Fibroblast of lung (primary cell): ENCODE measurements at regions not wholly inside any gene's neighbourhood (a gene's known extent, or its start where the extent isn't known, plus 50 kb on each side); places are given as distances from the start of the nearest gene placed in this dataset.

Experiments
- EZH2 ChIP-seq: IDR thresholded peaks from 2 replicates; pipeline ENCODE4 v1.5.1; 2012; ENCODE audit warnings: low read length, control low read depth, mild to moderate bottlenecking; ENCODE audit errors: missing control alignments
- TF ChIP-seq, protein P1 (sequence below), 2 donors: IDR thresholded peaks in 1 of 2; conservative IDR thresholded peaks in 1 of 2; 1 replicate in 1 of 2; 2 replicates in 1 of 2; pipeline ENCODE4 v1.5.1; 2011 to 2012; ENCODE audit warnings: low read length in 2 of 2, control low read depth in 1 of 2, inconsistent platforms in 1 of 2, low read depth in 1 of 2, mild to moderate bottlenecking in 1 of 2

DNA sequence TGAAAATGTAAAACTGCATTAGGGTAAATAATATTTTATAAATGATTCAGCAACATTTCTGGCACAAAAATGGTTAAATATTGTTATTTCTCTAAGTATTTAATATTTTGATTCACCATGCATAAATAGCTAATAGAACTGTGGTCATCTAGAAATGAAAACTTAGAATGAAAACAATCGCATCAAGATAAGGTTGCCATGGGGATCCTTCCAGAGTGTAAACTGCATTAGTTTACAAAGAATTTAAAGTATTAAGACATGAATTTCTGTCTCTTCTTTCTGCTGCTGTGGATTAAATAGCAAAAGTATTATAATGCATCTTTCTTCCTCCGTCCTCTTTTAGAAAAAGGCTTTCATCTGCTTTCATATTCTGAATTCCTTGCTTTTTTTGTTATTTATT lies 1064.6 kb upstream of the SLIT2 start:
- TF ChIP-seq, protein P1, sequence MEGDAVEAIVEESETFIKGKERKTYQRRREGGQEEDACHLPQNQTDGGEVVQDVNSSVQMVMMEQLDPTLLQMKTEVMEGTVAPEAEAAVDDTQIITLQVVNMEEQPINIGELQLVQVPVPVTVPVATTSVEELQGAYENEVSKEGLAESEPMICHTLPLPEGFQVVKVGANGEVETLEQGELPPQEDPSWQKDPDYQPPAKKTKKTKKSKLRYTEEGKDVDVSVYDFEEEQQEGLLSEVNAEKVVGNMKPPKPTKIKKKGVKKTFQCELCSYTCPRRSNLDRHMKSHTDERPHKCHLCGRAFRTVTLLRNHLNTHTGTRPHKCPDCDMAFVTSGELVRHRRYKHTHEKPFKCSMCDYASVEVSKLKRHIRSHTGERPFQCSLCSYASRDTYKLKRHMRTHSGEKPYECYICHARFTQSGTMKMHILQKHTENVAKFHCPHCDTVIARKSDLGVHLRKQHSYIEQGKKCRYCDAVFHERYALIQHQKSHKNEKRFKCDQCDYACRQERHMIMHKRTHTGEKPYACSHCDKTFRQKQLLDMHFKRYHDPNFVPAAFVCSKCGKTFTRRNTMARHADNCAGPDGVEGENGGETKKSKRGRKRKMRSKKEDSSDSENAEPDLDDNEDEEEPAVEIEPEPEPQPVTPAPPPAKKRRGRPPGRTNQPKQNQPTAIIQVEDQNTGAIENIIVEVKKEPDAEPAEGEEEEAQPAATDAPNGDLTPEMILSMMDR (conservative IDR thresholded peaks at IDR 0.05 in 1 of 2, IDR thresholded peaks at IDR 0.05 in 1 of 2; ENCODE audit: low read depth in 1 of 2, low read length in 2 of 2): no peak
- no peak for TF ChIP-seq EZH2
